ENCODE measurements at regions not wholly inside any gene's neighbourhood (a gene's known extent, or its start where the extent isn't known, plus 50 kb on each side); places are given as distances from the start of the nearest gene placed in this dataset.

DNA sequence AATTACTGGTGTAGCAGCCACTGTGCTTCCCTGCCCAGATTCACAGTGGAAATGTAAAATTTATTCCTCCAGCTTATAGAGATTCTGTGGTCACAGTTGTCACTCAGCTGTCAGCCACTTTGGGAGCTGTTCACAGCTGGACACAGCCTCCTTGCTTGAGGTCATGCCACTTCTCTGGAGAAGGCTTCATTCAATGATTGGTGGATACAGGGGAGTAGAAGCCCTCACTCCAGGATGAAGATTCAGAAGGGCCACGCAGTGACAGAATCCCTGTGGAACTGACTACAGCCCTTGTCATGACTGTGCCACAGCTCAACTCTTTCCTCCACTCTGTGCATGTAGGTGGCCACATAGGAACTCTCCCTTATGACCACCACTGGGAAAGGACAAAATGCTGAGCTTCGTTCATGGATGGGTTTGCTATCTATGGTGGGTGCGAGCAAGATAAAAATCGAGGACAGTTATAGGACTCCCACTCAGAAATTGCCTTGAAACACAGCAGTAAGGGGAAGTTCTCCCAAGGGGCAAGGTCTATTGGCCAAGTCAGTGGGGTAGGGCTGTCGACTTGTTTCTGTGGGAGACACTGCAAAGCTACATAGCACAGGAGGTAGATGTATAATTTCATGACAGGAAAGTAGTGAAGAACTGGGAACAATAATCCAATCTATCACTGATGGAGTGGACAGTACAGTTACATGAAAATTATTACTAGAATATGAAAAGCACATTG lies 98.7 kb downstream of the CCNA1 start:
- ChIA-PET CTCF (no interaction called here), POLR2A (no interaction called here)
- Mint-ChIP-seq H3K36me3 (no peaks in the 10 kb centered on the region), H3K4me1 (ENCODE audit: low read depth) (no peaks in the 10 kb centered on the region), H3K4me3 (no peak overlapping the region), H3K9me3 (no peaks in the 10 kb centered on the region), H3K27ac (no peak overlapping the region), H3K27me3 (peaks cover 2% of the 10 kb centered on the region)
- DNase-seq, result no peak
- intact Hi-C loops (cut with micrococcal nuclease), result no loop called here

DNA sequence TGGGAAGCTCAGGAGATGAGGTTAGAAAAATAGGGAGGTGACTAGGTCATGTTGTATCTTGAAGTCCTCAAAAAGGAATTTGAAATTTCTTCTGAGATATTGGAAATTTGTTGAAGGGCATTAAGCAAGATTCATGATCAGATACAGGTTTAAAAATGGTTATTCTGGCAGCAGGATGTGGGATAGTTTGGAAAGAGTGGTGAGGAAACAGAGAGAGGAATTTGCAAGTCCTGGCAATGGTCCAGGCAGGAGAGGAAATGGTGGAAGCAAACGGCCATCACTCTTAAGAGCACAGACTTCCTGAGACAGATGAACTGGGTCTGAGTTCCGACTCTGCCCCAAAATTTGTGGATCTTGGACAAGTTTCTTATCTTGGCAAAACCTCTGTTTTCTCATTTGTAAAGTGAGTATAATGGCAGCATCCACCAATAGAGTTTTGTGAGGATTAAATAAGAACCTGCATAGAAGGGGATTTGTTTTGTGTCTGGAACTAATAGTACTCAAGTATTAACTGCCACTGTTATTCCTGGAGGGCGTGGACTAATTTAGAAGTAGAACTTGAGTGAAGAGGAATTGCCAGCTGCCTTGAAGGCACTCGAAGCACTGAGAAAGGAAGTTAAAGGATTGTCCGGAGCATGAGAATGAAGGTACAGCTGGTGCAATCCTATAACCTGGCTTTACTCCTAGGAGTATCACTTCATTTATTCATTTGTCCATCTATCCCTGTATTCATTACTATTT lies 99.6 kb downstream of the CCNA1 start:
- CTCF ChIA-PET, result no interaction called here
- H3K4me1 Mint-ChIP-seq (ENCODE audit: low read depth), result no peaks in the 10 kb centered on the region
- H3K9me3 Mint-ChIP-seq, result no peaks in the 10 kb centered on the region
- no peak for DNase-seq
- POLR2A ChIA-PET, result no interaction called here
- H3K4me3 Mint-ChIP-seq, result no peak overlapping the region
- intact Hi-C loops (cut with micrococcal nuclease), result no loop called here
- peaks cover 2% of the 10 kb centered on the region for H3K27me3 Mint-ChIP-seq
- no peaks in the 10 kb centered on the region for H3K36me3 Mint-ChIP-seq
- no peak overlapping the region for H3K27ac Mint-ChIP-seq

DNA sequence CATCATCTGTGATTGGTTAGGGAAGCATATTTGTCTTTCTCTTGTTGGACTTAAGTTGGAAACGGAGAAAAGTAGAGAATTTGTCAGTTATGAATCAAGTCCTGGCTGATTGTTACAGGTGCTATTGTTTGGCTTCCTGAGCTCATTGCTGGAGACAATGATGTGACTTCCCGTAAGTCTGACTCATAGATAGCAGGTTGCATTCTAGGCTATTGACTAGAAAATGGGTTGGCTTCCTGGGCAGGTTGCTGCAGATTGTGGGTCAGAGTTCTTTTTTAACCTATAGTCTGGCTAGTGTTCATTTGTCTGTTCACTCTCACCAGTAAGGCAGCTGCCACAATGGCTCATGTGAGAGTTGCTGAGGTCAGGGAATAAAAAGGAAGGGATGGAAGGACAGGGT lies 101.5 kb downstream of the CCNA1 start:
- no peaks in the 10 kb centered on the region for H3K36me3 Mint-ChIP-seq
- peaks cover 2% of the 10 kb centered on the region for H3K27me3 Mint-ChIP-seq
- intact Hi-C loops (cut with micrococcal nuclease), result no loop called here
- ChIA-PET CTCF (interaction anchor here (0.8 kb wide), 1 partner anchor 9 kb away, joined by 3 read pairs; no protein-coding TSS in a partner anchor), POLR2A (no interaction called here)
- no peak for DNase-seq
- H3K4me1 Mint-ChIP-seq (ENCODE audit: low read depth), result no peaks in the 10 kb centered on the region
- peaks cover 4% of the 10 kb centered on the region for H3K9me3 Mint-ChIP-seq
- H3K27ac Mint-ChIP-seq, result no peak overlapping the region
- H3K4me3 Mint-ChIP-seq, result no peak overlapping the region

DNA sequence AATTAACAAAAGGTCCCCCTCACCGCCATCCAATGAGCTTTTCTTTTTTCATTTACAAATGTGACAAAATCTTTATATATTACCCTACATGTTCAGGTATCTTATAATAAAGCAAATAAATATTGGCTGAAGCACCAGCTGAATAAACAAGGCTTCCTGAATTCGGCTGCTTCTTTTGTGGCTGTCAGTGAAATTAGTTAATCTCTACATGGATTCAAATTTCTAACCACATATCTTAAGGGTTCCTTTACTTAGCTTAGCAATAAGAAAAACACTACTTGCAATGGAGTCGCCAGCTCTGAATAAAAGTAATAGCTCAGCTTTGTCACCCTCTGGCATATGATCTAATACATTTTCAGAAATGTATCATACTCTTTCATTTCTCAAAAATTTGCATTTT lies 104.3 kb downstream of the CCNA1 start:
- Mint-ChIP-seq H3K4me3 (no peak overlapping the region), H3K27ac (no peak overlapping the region), H3K27me3 (peaks cover 2% of the 10 kb centered on the region), H3K36me3 (no peaks in the 10 kb centered on the region), H3K4me1 (ENCODE audit: low read depth) (no peaks in the 10 kb centered on the region), H3K9me3 (peaks cover 14% of the 10 kb centered on the region)
- ChIA-PET CTCF (no interaction called here), POLR2A (no interaction called here)
- intact Hi-C loops (cut with micrococcal nuclease), result no loop called here
- no peak for DNase-seq

DNA sequence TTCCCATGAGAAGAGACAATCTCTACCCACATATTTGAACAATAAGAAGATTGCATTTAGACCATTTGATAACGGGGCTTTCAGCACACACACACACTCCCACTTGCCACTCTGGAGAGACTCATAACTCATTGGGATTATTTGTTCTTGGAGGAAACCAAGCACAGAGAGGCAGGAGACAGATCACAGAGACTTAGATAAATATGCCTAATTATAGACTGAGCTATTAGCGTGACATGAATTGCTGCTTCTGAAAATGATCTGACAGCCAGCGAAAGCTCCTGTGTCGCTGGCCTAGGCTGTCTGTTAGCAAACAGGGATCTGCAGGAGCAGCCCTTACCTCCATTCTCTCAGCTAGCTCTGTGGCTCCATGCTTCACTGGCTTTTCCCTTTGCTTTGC lies 111.4 kb downstream of the CCNA1 start:
- Mint-ChIP-seq H3K9me3 (peaks cover 11% of the 10 kb centered on the region), H3K27ac (no peak overlapping the region), H3K36me3 (no peaks in the 10 kb centered on the region), H3K4me1 (ENCODE audit: low read depth) (no peaks in the 10 kb centered on the region), H3K4me3 (no peak overlapping the region), H3K27me3 (peaks cover 3% of the 10 kb centered on the region)
- no peak for DNase-seq
- intact Hi-C loops (cut with micrococcal nuclease), result no loop called here
- POLR2A ChIA-PET, result no interaction called here
- CTCF ChIA-PET, result no interaction called here

DNA sequence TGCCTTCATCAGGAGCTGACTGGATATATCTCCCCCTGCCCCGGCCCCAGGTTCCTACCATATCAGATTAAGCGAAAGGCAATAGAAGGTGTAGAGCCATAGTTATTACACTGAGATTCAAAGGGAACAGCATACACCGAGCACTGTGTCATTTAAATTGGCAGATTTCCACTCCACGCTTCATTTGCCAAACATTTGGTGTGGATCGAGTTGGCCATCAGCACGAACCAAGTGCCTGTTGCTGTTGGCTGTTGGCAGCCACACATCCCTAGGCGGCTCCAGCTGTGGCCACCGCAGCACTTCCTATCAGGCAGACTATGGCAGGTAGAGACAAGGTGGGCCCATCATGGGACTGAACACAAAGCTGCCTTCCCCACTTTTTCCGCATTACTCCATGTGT lies 115.8 kb downstream of the CCNA1 start:
- Mint-ChIP-seq H3K9me3 (no peaks in the 10 kb centered on the region), H3K27me3 (peaks cover 3% of the 10 kb centered on the region), H3K4me3 (no peak overlapping the region), H3K4me1 (ENCODE audit: low read depth) (no peaks in the 10 kb centered on the region), H3K27ac (no peak overlapping the region), H3K36me3 (no peaks in the 10 kb centered on the region)
- intact Hi-C loops (cut with micrococcal nuclease), result no loop called here
- DNase-seq, result no peak
- CTCF ChIA-PET, result no interaction called here
- POLR2A ChIA-PET, result no interaction called here

DNA sequence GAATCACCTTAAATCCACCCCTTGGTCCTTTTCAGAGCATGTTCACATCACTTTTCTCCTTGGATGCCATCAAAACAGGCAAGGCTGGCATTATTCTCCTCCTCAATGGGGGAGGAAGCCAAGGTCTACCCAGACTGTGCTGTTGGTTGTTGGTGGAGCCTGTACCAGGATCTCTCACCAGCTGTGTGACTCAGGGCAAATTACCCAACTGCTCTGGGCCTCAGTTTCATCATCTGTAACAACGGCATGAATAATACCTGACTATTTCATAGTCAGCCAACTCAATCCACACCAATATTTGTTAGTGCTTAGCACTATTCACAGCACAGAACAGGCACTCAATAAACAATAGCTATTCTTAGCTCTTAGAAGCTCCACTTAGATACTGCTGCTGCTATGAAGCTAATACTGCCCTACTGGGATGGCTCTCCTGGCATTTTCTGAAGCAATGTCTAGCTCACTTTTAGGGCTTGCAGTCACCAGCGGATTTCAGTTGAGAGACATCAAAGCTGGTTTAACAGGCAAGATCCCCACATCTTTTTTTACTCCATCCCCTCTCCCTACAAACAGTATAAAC lies 116.9 kb downstream of the CCNA1 start:
- no peaks in the 10 kb centered on the region for H3K36me3 Mint-ChIP-seq
- intact Hi-C loops (cut with micrococcal nuclease), result no loop called here
- ChIA-PET POLR2A (no interaction called here), CTCF (no interaction called here)
- no peak for DNase-seq
- H3K4me3 Mint-ChIP-seq, result no peak overlapping the region
- no peaks in the 10 kb centered on the region for H3K4me1 Mint-ChIP-seq (ENCODE audit: low read depth)
- H3K9me3 Mint-ChIP-seq, result no peaks in the 10 kb centered on the region
- peaks cover 3% of the 10 kb centered on the region for H3K27me3 Mint-ChIP-seq
- H3K27ac Mint-ChIP-seq, result no peak overlapping the region

DNA sequence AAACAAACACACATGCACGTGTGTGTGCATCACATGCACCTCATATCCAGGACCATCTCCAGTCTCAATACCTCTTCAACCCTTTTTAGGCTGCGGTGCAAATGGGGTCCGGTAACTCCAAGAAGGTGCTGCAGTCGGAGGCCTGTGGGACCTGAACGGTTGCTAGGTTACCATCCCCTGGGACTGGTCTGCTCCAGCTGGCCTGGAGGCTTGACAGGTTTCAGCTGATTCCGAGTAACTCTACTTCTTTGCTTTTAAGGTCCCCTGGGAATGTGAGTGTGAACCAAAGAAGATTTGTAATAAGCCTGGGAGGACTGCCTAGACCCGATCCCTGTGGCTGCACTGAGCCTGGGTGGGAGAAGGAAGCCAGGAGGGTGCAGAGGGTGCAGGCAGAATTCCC lies 117.5 kb downstream of the CCNA1 start:
- no peaks in the 10 kb centered on the region for H3K36me3 Mint-ChIP-seq
- H3K27ac Mint-ChIP-seq, result no peak overlapping the region
- H3K27me3 Mint-ChIP-seq, result peaks cover 3% of the 10 kb centered on the region
- no peaks in the 10 kb centered on the region for H3K9me3 Mint-ChIP-seq
- no peaks in the 10 kb centered on the region for H3K4me1 Mint-ChIP-seq (ENCODE audit: low read depth)
- POLR2A ChIA-PET, result no interaction called here
- H3K4me3 Mint-ChIP-seq, result no peak overlapping the region
- DNase-seq, result no peak
- intact Hi-C loops (cut with micrococcal nuclease), result no loop called here
- CTCF ChIA-PET, result no interaction called here

DNA sequence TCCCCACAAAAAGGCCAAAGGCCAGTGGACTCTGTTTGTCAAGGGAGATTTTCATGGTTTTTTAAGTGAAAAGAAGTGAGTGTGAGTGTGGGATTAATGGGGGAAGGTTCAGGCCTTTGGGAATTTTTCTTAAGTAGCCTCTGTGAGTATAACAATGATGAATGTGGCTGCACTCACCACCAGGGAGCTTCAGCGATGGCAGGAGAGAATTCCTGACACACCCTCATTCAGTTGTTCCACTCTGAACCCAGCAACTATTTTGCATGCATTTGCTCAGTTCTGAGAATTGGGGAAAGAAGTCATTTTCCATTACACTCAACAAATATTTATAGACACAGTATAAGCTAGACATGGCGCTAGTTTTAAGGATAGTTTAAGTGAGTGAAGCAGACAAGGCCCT lies 117.9 kb downstream of the CCNA1 start:
- no peaks in the 10 kb centered on the region for H3K36me3 Mint-ChIP-seq
- intact Hi-C loops (cut with micrococcal nuclease), result no loop called here

DNA sequence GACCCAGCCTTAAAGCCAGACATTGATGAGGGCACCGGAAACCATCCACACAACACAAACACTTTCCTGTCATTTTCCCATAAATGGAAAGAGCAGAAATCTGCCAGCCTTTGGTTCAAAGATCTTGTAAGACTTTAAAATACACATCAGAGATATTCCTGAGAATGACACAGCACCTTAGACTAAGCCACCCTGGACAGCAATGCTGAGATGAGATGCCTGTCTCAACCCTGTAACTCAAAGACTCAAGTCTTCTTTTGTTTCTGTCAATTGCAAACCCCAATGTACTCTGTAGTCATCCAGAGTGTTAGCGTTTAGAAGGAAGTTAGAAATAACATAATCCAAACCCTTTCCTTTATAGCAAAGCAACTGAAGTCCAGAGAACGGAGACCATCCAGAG lies 119.2 kb downstream of the CCNA1 start:
- Mint-ChIP-seq H3K9me3 (no peaks in the 10 kb centered on the region), H3K4me3 (no peak overlapping the region), H3K4me1 (ENCODE audit: low read depth) (no peaks in the 10 kb centered on the region), H3K36me3 (no peaks in the 10 kb centered on the region), H3K27me3 (no peaks in the 10 kb centered on the region), H3K27ac (no peak overlapping the region)
- ChIA-PET POLR2A (no interaction called here), CTCF (no interaction called here)
- intact Hi-C loops (cut with micrococcal nuclease), result no loop called here
- no peak for DNase-seq

More for the DNA sequence above, 117.9 kb downstream of the CCNA1 start:
- no peak overlapping the region for H3K27ac Mint-ChIP-seq
- ChIA-PET CTCF (no interaction called here), POLR2A (no interaction called here)
- no peaks in the 10 kb centered on the region for H3K4me1 Mint-ChIP-seq (ENCODE audit: low read depth)
- H3K4me3 Mint-ChIP-seq, result no peak overlapping the region
- no peaks in the 10 kb centered on the region for H3K9me3 Mint-ChIP-seq
- DNase-seq, result no peak
- peaks cover 3% of the 10 kb centered on the region for H3K27me3 Mint-ChIP-seq

DNA sequence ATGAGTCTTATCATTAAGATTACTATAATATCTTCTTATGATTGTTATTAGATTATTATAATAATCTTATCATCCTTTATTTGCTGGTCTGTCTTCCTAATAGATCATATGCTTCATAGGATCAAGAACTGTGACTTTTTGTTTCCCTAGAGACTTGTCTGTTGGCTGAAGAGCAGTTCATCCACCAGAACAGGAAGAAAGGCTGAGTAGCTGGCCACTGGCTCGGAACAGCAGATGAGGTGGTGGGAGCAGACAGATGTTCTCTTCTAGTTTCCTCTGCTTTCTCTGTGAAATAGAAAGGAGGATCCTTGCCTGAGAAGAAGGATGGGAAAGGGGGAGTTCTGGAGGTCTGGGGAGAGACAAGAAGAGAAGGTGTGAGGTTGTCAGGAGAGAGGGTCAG lies 120.0 kb downstream of the CCNA1 start:
- Mint-ChIP-seq H3K36me3 (no peaks in the 10 kb centered on the region), H3K27me3 (no peaks in the 10 kb centered on the region), H3K9me3 (no peaks in the 10 kb centered on the region), H3K4me1 (ENCODE audit: low read depth) (no peaks in the 10 kb centered on the region), H3K4me3 (no peak overlapping the region), H3K27ac (no peak overlapping the region)
- ChIA-PET CTCF (no interaction called here), POLR2A (no interaction called here)
- intact Hi-C loops (cut with micrococcal nuclease), result no loop called here
- DNase-seq, result no peak

DNA sequence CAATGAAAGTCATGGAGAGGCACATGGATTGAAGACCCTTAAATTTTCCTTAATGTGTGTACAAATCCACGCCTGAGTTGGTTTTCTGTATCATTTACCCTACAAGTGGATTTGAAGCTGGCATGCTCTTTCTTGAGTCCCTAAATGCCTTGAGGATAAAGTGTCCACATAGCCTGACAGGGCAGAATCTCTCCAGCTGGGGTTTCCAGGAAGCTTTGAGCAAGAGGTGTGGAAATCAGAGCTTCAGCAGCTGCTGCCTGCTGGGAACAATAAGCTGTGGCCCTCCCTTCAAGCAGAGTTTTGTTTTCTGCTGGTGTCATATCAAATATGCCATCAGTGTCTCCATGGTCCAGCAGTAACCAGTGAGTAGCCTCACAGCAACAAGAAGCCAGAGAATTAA lies 120.3 kb upstream of the SERTM1 start:
- no peak overlapping the region for H3K4me3 Mint-ChIP-seq
- H3K27ac Mint-ChIP-seq, result no peak overlapping the region
- no peak for DNase-seq
- H3K4me1 Mint-ChIP-seq (ENCODE audit: low read depth), result no peaks in the 10 kb centered on the region
- POLR2A ChIA-PET, result no interaction called here
- no peaks in the 10 kb centered on the region for H3K9me3 Mint-ChIP-seq
- CTCF ChIA-PET, result no interaction called here
- no peaks in the 10 kb centered on the region for H3K36me3 Mint-ChIP-seq
- H3K27me3 Mint-ChIP-seq, result no peaks in the 10 kb centered on the region
- intact Hi-C loops (cut with micrococcal nuclease), result no loop called here
